Fibroblast of pulmonary artery (primary cell): ENCODE measurements at regions not wholly inside any gene's neighbourhood (a gene's known extent, or its start where the extent isn't known, plus 50 kb on each side); places are given as distances from the start of the nearest gene placed in this dataset.

Experiments used
- DNase-seq: peaks from one replicate; pipeline ENCODE4 v3.0.0-alpha.2; 2010; ENCODE audit warnings: low read depth
- H3K4me3 ChIP-seq: replicated peaks from 2 replicates; pipeline ENCODE4 v1.5.1; 2011; ENCODE audit warnings: low read depth, mild to moderate bottlenecking, control low read depth, low read length, moderate library complexity
- CTCF ChIP-seq: IDR thresholded peaks from 2 replicates; pipeline ENCODE4 v1.5.1; 2011; ENCODE audit warnings: mild to moderate bottlenecking, control low read depth, low read length, inconsistent platforms; ENCODE audit errors: missing control alignments

GRCh38 chr18:38237796-38238195 is 672.2 kb upstream of the CELF4 start:
- DNase-seq, result no peak
- H3K4me3 ChIP-seq, result no peak overlapping the region
- TF ChIP-seq CTCF, result no peak

- DNase-seq, result no peak
- no peak overlapping the region for H3K4me3 ChIP-seq
- TF ChIP-seq CTCF, result no peak
These were observed 656.0 kb upstream of the CELF4 start for GRCh38 chr18:38221476-38222100.

- TF ChIP-seq CTCF, result no peak
- DNase-seq, result no peak
- no peak overlapping the region for H3K4me3 ChIP-seq
These were observed 633.4 kb upstream of the CELF4 start for GRCh38 chr18:38198956-38199355.

GRCh38 chr18:38198526-38198925 is 632.9 kb upstream of the CELF4 start:
- no peak for TF ChIP-seq CTCF
- H3K4me3 ChIP-seq, result no peak overlapping the region
- no peak for DNase-seq

GRCh38 chr18:38186491-38186890 is 620.9 kb upstream of the CELF4 start:
- H3K4me3 ChIP-seq, result no peak overlapping the region
- no peak for DNase-seq
- TF ChIP-seq CTCF, result no peak

GRCh38 chr18:38174594-38174993 is 609.0 kb upstream of the CELF4 start:
- DNase-seq, result no peak
- no peak overlapping the region for H3K4me3 ChIP-seq
- TF ChIP-seq CTCF, result no peak

GRCh38 chr18:38174173-38174572 is 608.6 kb upstream of the CELF4 start:
- TF ChIP-seq CTCF, result no peak
- H3K4me3 ChIP-seq, result no peak overlapping the region
- no peak for DNase-seq
